H1 (cell line): ENCODE measurements at regions not wholly inside any gene's neighbourhood (a gene's known extent, or its start where the extent isn't known, plus 50 kb on each side); places are given as distances from the start of the nearest gene placed in this dataset.

ENCODE experiments used
- CTCF ChIA-PET: fragments of 300-600 bp; sonication (Branson Sonifier 250); formaldehyde crosslinking; loops from one replicate; lab custom pipeline; 2021; ENCODE audit not compliant: partially characterized antibody; lab: Charles Lee
- POLR2A ChIA-PET: fragments of 300-600 bp; sonication (Branson Sonifier 250); formaldehyde crosslinking; loops from one replicate; lab custom pipeline; 2021; ENCODE audit warnings: inconsistent platforms; ENCODE audit not compliant: partially characterized antibody; lab: Charles Lee
- DNase-seq, 2 experiments: peaks; one replicate each; pipeline versions ENCODE4 v3.0.0 to v3.0.0-alpha.2; 2010 to 2022; ENCODE audit warnings: low spot score in 2 of 2, low read depth in 1 of 2, mixed read lengths in 1 of 2
- FAIRE-seq: peaks from 2 replicates; lab custom pipeline; 2011; peaks lifted over from hg19 to GRCh38; lab: Jason Lieb, UNC
- H2AFZ ChIP-seq: 2 replicates; pipeline ENCODE4 v1.8.1; 2012; ENCODE audit warnings: low read length, inconsistent platforms
- H2AK5ac ChIP-seq: 2 replicates; pipeline ENCODE4 v1.6.1; 2013; ENCODE audit warnings: low read depth, low read length
- H2BK120ac ChIP-seq: replicated peaks from 2 replicates; pipeline ENCODE3; 2013; ENCODE audit warnings: low read depth, low read length, inconsistent platforms
- H2BK12ac ChIP-seq: 2 replicates; pipeline ENCODE4 v1.6.1; 2013; ENCODE audit warnings: low read depth, low read length
- H2BK15ac ChIP-seq: 2 replicates; pipeline ENCODE4 v1.6.1; 2013; ENCODE audit warnings: low read length
- H2BK20ac ChIP-seq: 2 replicates; pipeline ENCODE4 v1.6.1; 2013; ENCODE audit warnings: low read length
- H2BK5ac ChIP-seq: 2 replicates; pipeline ENCODE4 v1.6.1; 2013; ENCODE audit warnings: low read depth, low read length
- H3K14ac ChIP-seq: 2 replicates; pipeline ENCODE4 v1.6.1; 2013; ENCODE audit warnings: inconsistent platforms; ENCODE audit not compliant: insufficient read length
- H3K18ac ChIP-seq: 2 replicates; pipeline ENCODE4 v1.6.1; 2013; ENCODE audit warnings: low read length; ENCODE audit errors: extremely low read depth
- H3K23ac ChIP-seq: 2 replicates; pipeline ENCODE4 v1.6.1; 2013; ENCODE audit warnings: inconsistent platforms; ENCODE audit not compliant: insufficient read length
- H3K23me2 ChIP-seq: 2 replicates; pipeline ENCODE4 v1.6.1; 2013; ENCODE audit warnings: low read depth, low read length
- H3K27ac ChIP-seq: 2 replicates; pipeline ENCODE4 v1.6.1; 2011; ENCODE audit warnings: low read depth, low read length, inconsistent platforms
- H3K27me3 ChIP-seq, 4 experiments: replicated peaks in 1 of 4; 1 replicate in 1 of 4; 2 replicates in 3 of 4; pipeline versions ENCODE4 v1.6.1 to v1.8.1; 2011 to 2013; ENCODE audit warnings: low read length in 3 of 4, mild to moderate bottlenecking in 3 of 4, inconsistent platforms in 2 of 4, mixed read lengths in 2 of 4, moderate library complexity in 1 of 4; ENCODE audit not compliant: control insufficient read depth in 3 of 4, insufficient read depth in 3 of 4; ENCODE audit errors: extremely low read depth in 1 of 4
- H3K36me3 ChIP-seq, 4 experiments: 2 replicates each; pipeline versions ENCODE4 v1.6.1 to v1.8.1; 2011 to 2013; ENCODE audit warnings: mild to moderate bottlenecking in 4 of 4, low read length in 3 of 4, moderate library complexity in 2 of 4, control low read depth in 1 of 4, inconsistent platforms in 1 of 4; ENCODE audit not compliant: insufficient read depth in 4 of 4, control insufficient read depth in 2 of 4
- H3K4ac ChIP-seq: replicated peaks from 2 replicates; pipeline ENCODE3; 2013; ENCODE audit warnings: low read length, low read depth, mixed read lengths, inconsistent platforms; ENCODE audit not compliant: insufficient read length
- H3K4me1 ChIP-seq, 4 experiments: replicated peaks in 1 of 4; 1 replicate in 1 of 4; 2 replicates in 3 of 4; pipeline versions ENCODE4 v1.6.1 to v1.8.1; 2011 to 2013; ENCODE audit warnings: low read length in 3 of 4, inconsistent platforms in 2 of 4, mixed read lengths in 1 of 4; ENCODE audit not compliant: insufficient read depth in 4 of 4, control insufficient read depth in 3 of 4
- H3K4me2 ChIP-seq, 2 experiments: 2 replicates each; pipeline versions ENCODE4 v1.6.1 to v1.8.1; 2011 to 2013; ENCODE audit warnings: low read depth in 2 of 2, low read length in 2 of 2, control low read depth in 1 of 2, inconsistent platforms in 1 of 2, mild to moderate bottlenecking in 1 of 2; ENCODE audit not compliant: insufficient read depth in 1 of 2
- H3K4me3 ChIP-seq, 4 experiments: fragments of 200-600, 300-600 bp in 1 of 4; sonication (generic), shearing (Covaris generic), sonication (Bioruptor Twin) in 1 of 4; 2 replicates each; pipeline versions ENCODE4 v1.5.1 to v1.8.1; 2011 to 2016; ENCODE audit warnings: low read length in 4 of 4, low read depth in 3 of 4, control low read depth in 2 of 4, inconsistent platforms in 2 of 4, mild to moderate bottlenecking in 2 of 4, mixed read lengths in 1 of 4, moderate library complexity in 1 of 4; ENCODE audit not compliant: insufficient read depth in 2 of 4; ENCODE audit errors: extremely low read depth in 1 of 4
- H3K56ac ChIP-seq: replicated peaks from 2 replicates; pipeline ENCODE3; 2013; ENCODE audit warnings: low read depth, mild to moderate bottlenecking, mixed read lengths, low read length, inconsistent platforms; ENCODE audit not compliant: insufficient read length
- H3K79me1 ChIP-seq: 2 replicates; pipeline ENCODE4 v1.6.1; 2013; ENCODE audit warnings: low read depth, low read length, control low read depth
- H3K79me2 ChIP-seq, 2 experiments: 2 replicates each; pipeline versions ENCODE4 v1.6.1 to v1.8.1; 2012 to 2013; ENCODE audit warnings: low read length in 2 of 2, mild to moderate bottlenecking in 2 of 2, inconsistent platforms in 1 of 2; ENCODE audit not compliant: insufficient read depth in 2 of 2, control insufficient read depth in 1 of 2
- H3K9ac ChIP-seq, 4 experiments: replicated peaks in 1 of 4; 1 replicate in 1 of 4; 2 replicates in 3 of 4; pipeline versions ENCODE4 v1.6.1 to v1.8.1; 2011 to 2013; ENCODE audit warnings: low read depth in 3 of 4, low read length in 3 of 4, control low read depth in 2 of 4, mild to moderate bottlenecking in 2 of 4, moderate library complexity in 2 of 4, inconsistent platforms in 1 of 4; ENCODE audit errors: extremely low read depth in 1 of 4
- H3K9me3 ChIP-seq, 2 experiments: 2 replicates each; pipeline versions ENCODE4 v1.6.1 to v1.8.1; 2012 to 2013; ENCODE audit warnings: mild to moderate bottlenecking in 2 of 2, moderate library complexity in 2 of 2, control low read depth in 1 of 2, inconsistent platforms in 1 of 2, low read depth in 1 of 2, low read length in 1 of 2, mixed read lengths in 1 of 2; ENCODE audit not compliant: insufficient read depth in 2 of 2
- H4K20me1 ChIP-seq, 2 experiments: replicated peaks in 1 of 2; 2 replicates each; pipeline versions ENCODE3 to v1.8.1; 2011 to 2013; ENCODE audit warnings: inconsistent platforms in 2 of 2, low read length in 2 of 2, mild to moderate bottlenecking in 1 of 2; ENCODE audit not compliant: insufficient read depth in 2 of 2, control insufficient read depth in 1 of 2
- H4K5ac ChIP-seq: 2 replicates; pipeline ENCODE4 v1.6.1; 2013; ENCODE audit warnings: low read length, low read depth, mixed read lengths, inconsistent platforms; ENCODE audit not compliant: insufficient read length
- H4K8ac ChIP-seq: 2 replicates; pipeline ENCODE4 v1.8.0; 2013; ENCODE audit warnings: mild to moderate bottlenecking, moderate library complexity, low read length, inconsistent platforms; ENCODE audit not compliant: insufficient read depth; ENCODE audit errors: extremely low read depth
- H4K91ac ChIP-seq: replicated peaks from 2 replicates; pipeline ENCODE3; 2013; ENCODE audit warnings: low read length, mixed read lengths, inconsistent platforms; ENCODE audit not compliant: insufficient read length
- GTF2F1 ChIP-seq: IDR thresholded peaks from 2 replicates; pipeline ENCODE4 v1.6.1; 2012; ENCODE audit warnings: low read depth, low read length, improper control_type of control experiment, borderline replicate concordance
- HDAC6 ChIP-seq: IDR thresholded peaks from one replicate; pipeline ENCODE4 v1.7.1; 2012; ENCODE audit warnings: low read depth, mild to moderate bottlenecking, inconsistent platforms, low read length, moderate library complexity
- JUND ChIP-seq: IDR thresholded peaks from 2 replicates; pipeline ENCODE4 v1.6.1; 2011; ENCODE audit warnings: mild to moderate bottlenecking, improper control_type of control experiment, low read length
- KDM4A ChIP-seq: IDR thresholded peaks from one replicate; pipeline ENCODE4 v1.7.1; 2012; ENCODE audit warnings: low read depth, mild to moderate bottlenecking, moderate library complexity, low read length, inconsistent platforms; ENCODE audit not compliant: severe bottlenecking
- PHF8 ChIP-seq: fragments of 200-600 bp; sonication (generic); conservative IDR thresholded peaks from 2 replicates; pipeline ENCODE4 v1.7.1; 2012; ENCODE audit warnings: low read depth, mild to moderate bottlenecking, inconsistent platforms, low read length, moderate library complexity
- RAD21 ChIP-seq, 2 experiments: IDR thresholded peaks in 1 of 2; conservative IDR thresholded peaks in 1 of 2; 2 replicates each; pipeline ENCODE4 v1.6.1; 2011; ENCODE audit warnings: low read depth in 2 of 2, low read length in 2 of 2, improper control_type of control experiment in 1 of 2, inconsistent platforms in 1 of 2, mild to moderate bottlenecking in 1 of 2, moderate library complexity in 1 of 2
- RBBP5 ChIP-seq: IDR thresholded peaks from 2 replicates; pipeline ENCODE4 v1.7.1; 2012; ENCODE audit warnings: low read depth, mild to moderate bottlenecking, inconsistent platforms, low read length, moderate library complexity, borderline replicate concordance
- SIX5 ChIP-seq: IDR thresholded peaks from 2 replicates; pipeline ENCODE4 v1.6.1; 2011; ENCODE audit warnings: mild to moderate bottlenecking, low read depth, low read length
- WGBS, 2 experiments: shearing (Covaris generic) in 1 of 2; methylation state at CpG; one replicate each; pipeline versions ENCODE4 v1.1.6 to v1.1.7; 2013 to 2015; ENCODE audit warnings: low lambda C conversion rate in 2 of 2, mixed read lengths in 2 of 2, inconsistent platforms in 1 of 2, low coverage in 1 of 2, missing lambda C conversion rate in 1 of 2; ENCODE audit not compliant: insufficient replicate concordance in 2 of 2, insufficient coverage in 1 of 2, insufficient read length in 1 of 2; ENCODE audit errors: extremely low coverage in 1 of 2, missing lambda C conversion rate in 1 of 2; 5-methylcytosine and 5-hydroxymethylcytosine counted together

- no peaks in the 10 kb centered on the region for H3K23me2 ChIP-seq
- no peak overlapping the region for H4K91ac ChIP-seq
- no peak for FAIRE-seq
- no peak overlapping the region for H3K4ac ChIP-seq
- no peak overlapping the region for H4K8ac ChIP-seq
- H2AK5ac ChIP-seq = no peak overlapping the region
- no peak overlapping the region for H3K27ac ChIP-seq
- H3K56ac ChIP-seq = no peak overlapping the region
- H3K79me1 ChIP-seq = no peaks in the 10 kb centered on the region
- H4K5ac ChIP-seq = no peak overlapping the region
- no peak overlapping the region for H3K18ac ChIP-seq
- H2BK12ac ChIP-seq = no peak overlapping the region
- no peaks in the 10 kb centered on the region for H4K20me1 ChIP-seq
- 98% methylated on average over 3 of the region's 3 CpGs; no CpG with 5 or more reads in 1 of the 2 experiments for whole genome bisulfite sequencing, 2 experiments
- no peak overlapping the region for H3K4me2 ChIP-seq
- H2BK15ac ChIP-seq = no peak overlapping the region
- no peaks in the 10 kb centered on the region for H3K79me2 ChIP-seq
- no peak overlapping the region for H2AFZ ChIP-seq
- H3K9ac ChIP-seq = no peak overlapping the region
- no peak for DNase-seq
- no peaks in the 10 kb centered on the region; a peak in 1 of 4 replicates for H3K9me3 ChIP-seq
- peaks cover 0 to 2% (median 0%) of the 10 kb centered on the region in 4 experiments; a peak in 1 of 7 replicates for H3K4me1 ChIP-seq
- no peak overlapping the region for H2BK5ac ChIP-seq
- no peaks in the 10 kb centered on the region for H3K27me3 ChIP-seq
- no peak overlapping the region for H2BK120ac ChIP-seq
- H3K23ac ChIP-seq = no peak overlapping the region
- H3K4me3 ChIP-seq = no peak overlapping the region
- no peak overlapping the region for H2BK20ac ChIP-seq
- CTCF ChIA-PET = interaction anchor here (1.1 kb wide), 1 partner anchor 102 kb away, joined by 5 read pairs; no protein-coding TSS in a partner anchor
- H3K14ac ChIP-seq = no peak overlapping the region
- H3K36me3 ChIP-seq = no peaks in the 10 kb centered on the region
- POLR2A ChIA-PET = interaction anchor here (1.4 kb wide), 1 partner anchor 116 kb away, joined by 3 read pairs; the partner anchor contains the start of gene KCNK1
- TF ChIP-seq SIX5 (no peak), RAD21 (IDR thresholded peaks at IDR 0.05 in 1 of 2, conservative IDR thresholded peaks at IDR 0.05 in 1 of 2; ENCODE audit: low read depth in 2 of 2, low read length in 2 of 2) (no peak), RBBP5 (no peak), KDM4A (no peak), GTF2F1 (no peak), PHF8 (no peak), HDAC6 (no peak), JUND (no peak)
Measured at GRCh38 chr1:233497679-233498078, 116.2 kb upstream of the KCNK1 start.
